HG03064 (cell line): ENCODE measurements at regions not wholly inside any gene's neighbourhood (a gene's known extent, or its start where the extent isn't known, plus 50 kb on each side); places are given as distances from the start of the nearest gene placed in this dataset.

Experiments used
- ATAC-seq: cut with Tn5 transposase; IDR thresholded peaks from one replicate; pipeline ENCODE4 v1.9.1; 2021; ENCODE audit warnings: low read depth; ENCODE audit not compliant: unreplicated experiment

- no peak for ATAC-seq
Observed at GRCh38 chr18:22108674-22109073, 60.7 kb upstream of the GATA6 start.

GRCh38 chr18:22109535-22109934 lies 59.9 kb upstream of the GATA6 start:
- no peak for ATAC-seq

- ATAC-seq, result no peak
Observed at GRCh38 chr18:22110461-22110924, 58.9 kb upstream of the GATA6 start.

GRCh38 chr18:22112215-22112614 lies 57.2 kb upstream of the GATA6 start:
- no peak for ATAC-seq

- ATAC-seq, result no peak
Observed at GRCh38 chr18:22113144-22113844, 56.1 kb upstream of the GATA6 start.

DNA sequence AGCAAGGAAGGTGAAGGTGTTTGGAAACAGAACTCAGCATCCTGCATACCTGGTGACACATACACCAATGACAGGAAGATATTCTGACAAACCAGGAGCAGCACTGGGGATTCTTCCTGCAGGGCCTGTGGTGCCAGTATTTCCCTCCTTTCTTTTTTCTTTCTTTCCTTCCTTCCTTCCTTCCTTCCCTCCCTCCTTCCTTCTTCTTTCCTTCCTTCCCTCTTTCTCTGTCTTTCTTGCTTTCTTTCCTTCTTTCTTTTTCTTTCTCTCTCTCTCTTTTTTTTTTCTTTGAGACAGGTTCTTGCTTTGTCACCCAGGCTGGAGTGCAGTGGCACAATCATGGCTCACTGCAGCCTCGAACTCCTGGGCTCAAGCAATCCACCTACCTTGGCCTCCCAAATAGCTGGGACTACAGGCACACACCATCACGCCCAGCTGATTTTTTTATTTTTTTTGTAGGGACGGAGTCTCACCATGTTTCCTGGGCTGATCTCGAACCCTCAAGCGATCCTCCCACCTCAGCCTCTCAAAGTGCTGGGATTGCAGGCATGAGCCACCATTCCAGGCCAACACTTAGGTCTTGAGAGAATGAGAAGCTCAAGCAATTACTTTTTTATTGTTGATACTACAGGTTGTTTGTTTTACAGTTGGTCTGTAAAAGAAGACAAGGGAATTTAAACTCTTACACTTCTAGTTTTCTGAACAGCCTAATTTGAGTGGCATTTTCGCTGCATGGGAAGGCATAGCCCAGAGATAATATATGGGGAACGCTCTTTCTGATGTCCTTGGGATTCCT lies 54.7 kb upstream of the GATA6 start:
- no peak for ATAC-seq

DNA sequence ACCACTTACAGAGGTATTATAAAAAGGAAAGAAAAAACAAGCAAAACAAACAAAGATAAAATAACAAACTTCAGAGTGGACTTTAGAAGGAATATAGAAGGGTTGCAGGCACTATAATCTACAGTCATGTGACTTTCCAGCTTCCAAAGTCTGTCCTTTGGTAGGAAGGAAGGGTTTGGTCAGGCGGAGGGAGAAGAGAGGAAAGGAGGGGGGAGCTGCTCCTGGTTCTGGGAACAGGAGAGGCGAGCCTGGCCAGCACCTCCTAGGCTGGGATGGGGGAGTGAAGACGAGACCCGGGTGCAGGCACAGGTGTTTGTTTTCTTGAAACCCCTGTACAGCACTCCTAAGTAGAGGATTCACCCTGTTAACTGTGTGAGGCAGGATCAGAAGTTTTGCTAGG lies 53.8 kb upstream of the GATA6 start:
- no peak for ATAC-seq
